H1 (cell line): ENCODE measurements at regions not wholly inside any gene's neighbourhood (a gene's known extent, or its start where the extent isn't known, plus 50 kb on each side); places are given as distances from the start of the nearest gene placed in this dataset.

Source experiments
- CTCF ChIA-PET: fragments of 300-600 bp; sonication (Branson Sonifier 250); formaldehyde crosslinking; loops from one replicate; lab custom pipeline; 2021; ENCODE audit not compliant: partially characterized antibody; lab: Charles Lee
- POLR2A ChIA-PET: fragments of 300-600 bp; sonication (Branson Sonifier 250); formaldehyde crosslinking; loops from one replicate; lab custom pipeline; 2021; ENCODE audit warnings: inconsistent platforms; ENCODE audit not compliant: partially characterized antibody; lab: Charles Lee
- DNase-seq, 2 experiments: peaks; one replicate each; pipeline versions ENCODE4 v3.0.0 to v3.0.0-alpha.2; 2010 to 2022; ENCODE audit warnings: low spot score in 2 of 2, low read depth in 1 of 2, mixed read lengths in 1 of 2
- FAIRE-seq: peaks from 2 replicates; lab custom pipeline; 2011; peaks lifted over from hg19 to GRCh38; lab: Jason Lieb, UNC
- H2AFZ ChIP-seq: 2 replicates; pipeline ENCODE4 v1.8.1; 2012; ENCODE audit warnings: low read length, inconsistent platforms
- H2AK5ac ChIP-seq: 2 replicates; pipeline ENCODE4 v1.6.1; 2013; ENCODE audit warnings: low read depth, low read length
- H2BK120ac ChIP-seq: replicated peaks from 2 replicates; pipeline ENCODE3; 2013; ENCODE audit warnings: low read depth, low read length, inconsistent platforms
- H2BK12ac ChIP-seq: 2 replicates; pipeline ENCODE4 v1.6.1; 2013; ENCODE audit warnings: low read depth, low read length
- H2BK15ac ChIP-seq: 2 replicates; pipeline ENCODE4 v1.6.1; 2013; ENCODE audit warnings: low read length
- H2BK20ac ChIP-seq: 2 replicates; pipeline ENCODE4 v1.6.1; 2013; ENCODE audit warnings: low read length
- H2BK5ac ChIP-seq: 2 replicates; pipeline ENCODE4 v1.6.1; 2013; ENCODE audit warnings: low read depth, low read length
- H3K14ac ChIP-seq: 2 replicates; pipeline ENCODE4 v1.6.1; 2013; ENCODE audit warnings: inconsistent platforms; ENCODE audit not compliant: insufficient read length
- H3K18ac ChIP-seq: 2 replicates; pipeline ENCODE4 v1.6.1; 2013; ENCODE audit warnings: low read length; ENCODE audit errors: extremely low read depth
- H3K23ac ChIP-seq: 2 replicates; pipeline ENCODE4 v1.6.1; 2013; ENCODE audit warnings: inconsistent platforms; ENCODE audit not compliant: insufficient read length
- H3K23me2 ChIP-seq: 2 replicates; pipeline ENCODE4 v1.6.1; 2013; ENCODE audit warnings: low read depth, low read length
- H3K27ac ChIP-seq: 2 replicates; pipeline ENCODE4 v1.6.1; 2011; ENCODE audit warnings: low read depth, low read length, inconsistent platforms
- H3K27me3 ChIP-seq, 4 experiments: replicated peaks in 1 of 4; 1 replicate in 1 of 4; 2 replicates in 3 of 4; pipeline versions ENCODE4 v1.6.1 to v1.8.1; 2011 to 2013; ENCODE audit warnings: low read length in 3 of 4, mild to moderate bottlenecking in 3 of 4, inconsistent platforms in 2 of 4, mixed read lengths in 2 of 4, moderate library complexity in 1 of 4; ENCODE audit not compliant: control insufficient read depth in 3 of 4, insufficient read depth in 3 of 4; ENCODE audit errors: extremely low read depth in 1 of 4
- H3K36me3 ChIP-seq, 4 experiments: 2 replicates each; pipeline versions ENCODE4 v1.6.1 to v1.8.1; 2011 to 2013; ENCODE audit warnings: mild to moderate bottlenecking in 4 of 4, low read length in 3 of 4, moderate library complexity in 2 of 4, control low read depth in 1 of 4, inconsistent platforms in 1 of 4; ENCODE audit not compliant: insufficient read depth in 4 of 4, control insufficient read depth in 2 of 4
- H3K4ac ChIP-seq: replicated peaks from 2 replicates; pipeline ENCODE3; 2013; ENCODE audit warnings: low read length, low read depth, mixed read lengths, inconsistent platforms; ENCODE audit not compliant: insufficient read length
- H3K4me1 ChIP-seq, 4 experiments: replicated peaks in 1 of 4; 1 replicate in 1 of 4; 2 replicates in 3 of 4; pipeline versions ENCODE4 v1.6.1 to v1.8.1; 2011 to 2013; ENCODE audit warnings: low read length in 3 of 4, inconsistent platforms in 2 of 4, mixed read lengths in 1 of 4; ENCODE audit not compliant: insufficient read depth in 4 of 4, control insufficient read depth in 3 of 4
- H3K4me2 ChIP-seq, 2 experiments: 2 replicates each; pipeline versions ENCODE4 v1.6.1 to v1.8.1; 2011 to 2013; ENCODE audit warnings: low read depth in 2 of 2, low read length in 2 of 2, control low read depth in 1 of 2, inconsistent platforms in 1 of 2, mild to moderate bottlenecking in 1 of 2; ENCODE audit not compliant: insufficient read depth in 1 of 2
- H3K4me3 ChIP-seq, 4 experiments: fragments of 200-600, 300-600 bp in 1 of 4; sonication (generic), shearing (Covaris generic), sonication (Bioruptor Twin) in 1 of 4; 2 replicates each; pipeline versions ENCODE4 v1.5.1 to v1.8.1; 2011 to 2016; ENCODE audit warnings: low read length in 4 of 4, low read depth in 3 of 4, control low read depth in 2 of 4, inconsistent platforms in 2 of 4, mild to moderate bottlenecking in 2 of 4, mixed read lengths in 1 of 4, moderate library complexity in 1 of 4; ENCODE audit not compliant: insufficient read depth in 2 of 4; ENCODE audit errors: extremely low read depth in 1 of 4
- H3K56ac ChIP-seq: replicated peaks from 2 replicates; pipeline ENCODE3; 2013; ENCODE audit warnings: low read depth, mild to moderate bottlenecking, mixed read lengths, low read length, inconsistent platforms; ENCODE audit not compliant: insufficient read length
- H3K79me1 ChIP-seq: 2 replicates; pipeline ENCODE4 v1.6.1; 2013; ENCODE audit warnings: low read depth, low read length, control low read depth
- H3K79me2 ChIP-seq, 2 experiments: 2 replicates each; pipeline versions ENCODE4 v1.6.1 to v1.8.1; 2012 to 2013; ENCODE audit warnings: low read length in 2 of 2, mild to moderate bottlenecking in 2 of 2, inconsistent platforms in 1 of 2; ENCODE audit not compliant: insufficient read depth in 2 of 2, control insufficient read depth in 1 of 2
- H3K9ac ChIP-seq, 4 experiments: replicated peaks in 1 of 4; 1 replicate in 1 of 4; 2 replicates in 3 of 4; pipeline versions ENCODE4 v1.6.1 to v1.8.1; 2011 to 2013; ENCODE audit warnings: low read depth in 3 of 4, low read length in 3 of 4, control low read depth in 2 of 4, mild to moderate bottlenecking in 2 of 4, moderate library complexity in 2 of 4, inconsistent platforms in 1 of 4; ENCODE audit errors: extremely low read depth in 1 of 4
- H3K9me3 ChIP-seq, 2 experiments: 2 replicates each; pipeline versions ENCODE4 v1.6.1 to v1.8.1; 2012 to 2013; ENCODE audit warnings: mild to moderate bottlenecking in 2 of 2, moderate library complexity in 2 of 2, control low read depth in 1 of 2, inconsistent platforms in 1 of 2, low read depth in 1 of 2, low read length in 1 of 2, mixed read lengths in 1 of 2; ENCODE audit not compliant: insufficient read depth in 2 of 2
- H4K20me1 ChIP-seq, 2 experiments: replicated peaks in 1 of 2; 2 replicates each; pipeline versions ENCODE3 to v1.8.1; 2011 to 2013; ENCODE audit warnings: inconsistent platforms in 2 of 2, low read length in 2 of 2, mild to moderate bottlenecking in 1 of 2; ENCODE audit not compliant: insufficient read depth in 2 of 2, control insufficient read depth in 1 of 2
- H4K5ac ChIP-seq: 2 replicates; pipeline ENCODE4 v1.6.1; 2013; ENCODE audit warnings: low read length, low read depth, mixed read lengths, inconsistent platforms; ENCODE audit not compliant: insufficient read length
- H4K8ac ChIP-seq: 2 replicates; pipeline ENCODE4 v1.8.0; 2013; ENCODE audit warnings: mild to moderate bottlenecking, moderate library complexity, low read length, inconsistent platforms; ENCODE audit not compliant: insufficient read depth; ENCODE audit errors: extremely low read depth
- H4K91ac ChIP-seq: replicated peaks from 2 replicates; pipeline ENCODE3; 2013; ENCODE audit warnings: low read length, mixed read lengths, inconsistent platforms; ENCODE audit not compliant: insufficient read length
- ASH2L ChIP-seq: fragments of 200-600, 300-600 bp; sonication (generic); IDR thresholded peaks from one replicate; pipeline ENCODE4 v1.7.1; 2017; ENCODE audit warnings: low read length
- BCL11A ChIP-seq, 2 experiments: IDR thresholded peaks; one replicate each; pipeline ENCODE4 v1.6.1; 2011; ENCODE audit warnings: low read depth in 2 of 2, low read length in 2 of 2, mild to moderate bottlenecking in 2 of 2
- CBX8 ChIP-seq: fragments of 300-800, 300-1000 bp; sonication (generic); IDR thresholded peaks from 2 replicates; pipeline ENCODE4 v1.7.1; 2016; ENCODE audit warnings: low read depth, low read length, borderline replicate concordance
- CHD1 ChIP-seq: IDR thresholded peaks from 2 replicates; pipeline ENCODE4 v1.6.1; 2012; ENCODE audit warnings: low read depth, low read length, improper control_type of control experiment
- GABPA ChIP-seq: IDR thresholded peaks from 2 replicates; pipeline ENCODE4 v1.6.1; 2011; ENCODE audit warnings: mild to moderate bottlenecking, low read length, moderate library complexity, borderline replicate concordance; ENCODE audit not compliant: insufficient read depth
- HDAC6 ChIP-seq: IDR thresholded peaks from one replicate; pipeline ENCODE4 v1.7.1; 2012; ENCODE audit warnings: low read depth, mild to moderate bottlenecking, inconsistent platforms, low read length, moderate library complexity
- NRF1 ChIP-seq: IDR thresholded peaks from 2 replicates; pipeline ENCODE4 v1.6.1; 2011; ENCODE audit warnings: mild to moderate bottlenecking, low read depth, low read length, improper control_type of control experiment
- SIX5 ChIP-seq: IDR thresholded peaks from 2 replicates; pipeline ENCODE4 v1.6.1; 2011; ENCODE audit warnings: mild to moderate bottlenecking, low read depth, low read length
- TAF1 ChIP-seq: IDR thresholded peaks from 2 replicates; pipeline ENCODE4 v1.6.1; 2011; ENCODE audit warnings: mild to moderate bottlenecking, low read depth, low read length
- WGBS, 2 experiments: shearing (Covaris generic) in 1 of 2; methylation state at CpG; one replicate each; pipeline versions ENCODE4 v1.1.6 to v1.1.7; 2013 to 2015; ENCODE audit warnings: low lambda C conversion rate in 2 of 2, mixed read lengths in 2 of 2, inconsistent platforms in 1 of 2, low coverage in 1 of 2, missing lambda C conversion rate in 1 of 2; ENCODE audit not compliant: insufficient replicate concordance in 2 of 2, insufficient coverage in 1 of 2, insufficient read length in 1 of 2; ENCODE audit errors: extremely low coverage in 1 of 2, missing lambda C conversion rate in 1 of 2; 5-methylcytosine and 5-hydroxymethylcytosine counted together
- TF ChIP-seq, protein P1 (sequence below): IDR thresholded peaks from 2 replicates; pipeline ENCODE4 v1.6.1; 2011; ENCODE audit warnings: low read length, improper control_type of control experiment
- TF ChIP-seq, protein P2 (sequence below), 3 experiments: IDR thresholded peaks; 1 replicate in 2 of 3; 2 replicates in 1 of 3; pipeline versions ENCODE4 v1.5.1 to v1.6.1; 2011; ENCODE audit warnings: low read length in 3 of 3, mild to moderate bottlenecking in 3 of 3, inconsistent platforms in 2 of 3, low read depth in 1 of 3, moderate library complexity in 1 of 3; ENCODE audit not compliant: insufficient read depth in 1 of 3; ENCODE audit errors: control extremely low read depth in 1 of 3

DNA sequence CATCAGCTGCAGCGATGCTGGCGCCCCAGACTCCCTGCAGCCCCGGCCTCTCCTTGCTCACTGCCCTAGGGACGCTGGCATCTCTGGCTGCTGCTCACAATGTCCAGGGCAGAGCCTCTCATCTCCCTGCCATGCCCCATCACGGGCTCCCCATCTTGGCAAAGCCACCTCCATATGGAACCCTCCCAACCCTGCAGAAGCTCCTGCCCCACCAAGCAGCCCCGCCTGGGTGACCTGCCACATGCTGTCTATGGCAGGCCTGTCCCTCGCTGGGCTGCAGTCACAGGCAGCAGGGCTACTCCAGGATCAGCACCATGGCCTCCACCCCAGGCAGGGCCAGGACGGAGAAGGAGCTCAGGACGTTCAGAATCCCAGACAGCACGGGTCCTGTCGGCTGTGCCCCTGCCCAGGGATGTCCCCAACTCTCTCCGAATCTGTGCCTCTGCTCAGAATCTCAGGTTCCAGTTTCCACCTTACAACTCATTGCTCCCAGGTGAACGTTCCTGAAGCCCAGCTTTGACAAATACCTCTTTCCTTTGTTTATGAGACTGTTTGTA, 58.4 kb downstream of the PLXNA1 start:
- H3K27me3 ChIP-seq, result no peaks in the 10 kb centered on the region; a peak in 1 of 7 replicates
- no peak overlapping the region for H2AK5ac ChIP-seq
- no peak overlapping the region for H3K9ac ChIP-seq
- H3K14ac ChIP-seq, result no peak overlapping the region
- ChIA-PET POLR2A (no interaction called here), CTCF (interaction anchor here (1.1 to 2.1 kb wide), 2 partner anchors 332 to 432 kb away, joined by 4 read pairs; no protein-coding TSS in a partner anchor)
- no peak overlapping the region for H4K8ac ChIP-seq
- no peak overlapping the region for H3K4ac ChIP-seq
- no peak for DNase-seq
- no peak overlapping the region for H2AFZ ChIP-seq
- no peak overlapping the region for H2BK12ac ChIP-seq
- H3K4me3 ChIP-seq, result no peak overlapping the region
- no peak overlapping the region; the same call in 1 of the 2 replicates for H2BK15ac ChIP-seq
- no peak overlapping the region for H2BK20ac ChIP-seq
- no peak overlapping the region for H3K18ac ChIP-seq
- H3K4me1 ChIP-seq, result peaks cover 9 to 25% (median 16%) of the 10 kb centered on the region in 4 experiments
- H2BK5ac ChIP-seq, result no peak overlapping the region
- 92% methylated on average over 13 of the region's 13 CpGs; no CpG with 5 or more reads in 1 of the 2 experiments for WGBS, 2 experiments
- no peak overlapping the region for H2BK120ac ChIP-seq
- no peak for FAIRE-seq
- no peaks in the 10 kb centered on the region for H3K9me3 ChIP-seq
- no peaks in the 10 kb centered on the region for H3K36me3 ChIP-seq
- H3K79me2 ChIP-seq, result no peaks in the 10 kb centered on the region
- H3K27ac ChIP-seq, result no peak overlapping the region
- no peak overlapping the region for H3K56ac ChIP-seq
- H4K5ac ChIP-seq, result no peak overlapping the region
- no peak overlapping the region for H4K91ac ChIP-seq
- H4K20me1 ChIP-seq, result no peaks in the 10 kb centered on the region
- H3K4me2 ChIP-seq, result no peak overlapping the region
- H3K23ac ChIP-seq, result no peak overlapping the region
- no peaks in the 10 kb centered on the region for H3K79me1 ChIP-seq
- peaks cover 5% of the 10 kb centered on the region; the same call in 1 of the 2 replicates for H3K23me2 ChIP-seq
- TF ChIP-seq GABPA (no peak), CHD1 (no peak), ASH2L (no peak), HDAC6 (no peak), BCL11A (IDR thresholded peaks at IDR 0.05; ENCODE audit: low read depth in 2 of 2, low read length in 2 of 2) (no peak), SIX5 (no peak), NRF1 (no peak), TAF1 (no peak), CBX8 (no peak)
- TF ChIP-seq, protein P1, sequence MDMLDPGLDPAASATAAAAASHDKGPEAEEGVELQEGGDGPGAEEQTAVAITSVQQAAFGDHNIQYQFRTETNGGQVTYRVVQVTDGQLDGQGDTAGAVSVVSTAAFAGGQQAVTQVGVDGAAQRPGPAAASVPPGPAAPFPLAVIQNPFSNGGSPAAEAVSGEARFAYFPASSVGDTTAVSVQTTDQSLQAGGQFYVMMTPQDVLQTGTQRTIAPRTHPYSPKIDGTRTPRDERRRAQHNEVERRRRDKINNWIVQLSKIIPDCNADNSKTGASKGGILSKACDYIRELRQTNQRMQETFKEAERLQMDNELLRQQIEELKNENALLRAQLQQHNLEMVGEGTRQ, result no peak
- TF ChIP-seq, protein P2, sequence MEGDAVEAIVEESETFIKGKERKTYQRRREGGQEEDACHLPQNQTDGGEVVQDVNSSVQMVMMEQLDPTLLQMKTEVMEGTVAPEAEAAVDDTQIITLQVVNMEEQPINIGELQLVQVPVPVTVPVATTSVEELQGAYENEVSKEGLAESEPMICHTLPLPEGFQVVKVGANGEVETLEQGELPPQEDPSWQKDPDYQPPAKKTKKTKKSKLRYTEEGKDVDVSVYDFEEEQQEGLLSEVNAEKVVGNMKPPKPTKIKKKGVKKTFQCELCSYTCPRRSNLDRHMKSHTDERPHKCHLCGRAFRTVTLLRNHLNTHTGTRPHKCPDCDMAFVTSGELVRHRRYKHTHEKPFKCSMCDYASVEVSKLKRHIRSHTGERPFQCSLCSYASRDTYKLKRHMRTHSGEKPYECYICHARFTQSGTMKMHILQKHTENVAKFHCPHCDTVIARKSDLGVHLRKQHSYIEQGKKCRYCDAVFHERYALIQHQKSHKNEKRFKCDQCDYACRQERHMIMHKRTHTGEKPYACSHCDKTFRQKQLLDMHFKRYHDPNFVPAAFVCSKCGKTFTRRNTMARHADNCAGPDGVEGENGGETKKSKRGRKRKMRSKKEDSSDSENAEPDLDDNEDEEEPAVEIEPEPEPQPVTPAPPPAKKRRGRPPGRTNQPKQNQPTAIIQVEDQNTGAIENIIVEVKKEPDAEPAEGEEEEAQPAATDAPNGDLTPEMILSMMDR (IDR thresholded peaks at IDR 0.05; ENCODE audit: control extremely low read depth in 1 of 3, insufficient read depth in 1 of 3, low read depth in 1 of 3, low read length in 3 of 3), result no peak
